CD4-positive, alpha-beta T cell treated with Interleukin-17A for 1 hour (primary cell): ENCODE measurements at regions not wholly inside any gene's neighbourhood (a gene's known extent, or its start where the extent isn't known, plus 50 kb on each side); places are given as distances from the start of the nearest gene placed in this dataset.

Experiments used
- DNase-seq: peaks from one replicate; pipeline ENCODE4 v3.0.0-alpha.2; 2020

DNA sequence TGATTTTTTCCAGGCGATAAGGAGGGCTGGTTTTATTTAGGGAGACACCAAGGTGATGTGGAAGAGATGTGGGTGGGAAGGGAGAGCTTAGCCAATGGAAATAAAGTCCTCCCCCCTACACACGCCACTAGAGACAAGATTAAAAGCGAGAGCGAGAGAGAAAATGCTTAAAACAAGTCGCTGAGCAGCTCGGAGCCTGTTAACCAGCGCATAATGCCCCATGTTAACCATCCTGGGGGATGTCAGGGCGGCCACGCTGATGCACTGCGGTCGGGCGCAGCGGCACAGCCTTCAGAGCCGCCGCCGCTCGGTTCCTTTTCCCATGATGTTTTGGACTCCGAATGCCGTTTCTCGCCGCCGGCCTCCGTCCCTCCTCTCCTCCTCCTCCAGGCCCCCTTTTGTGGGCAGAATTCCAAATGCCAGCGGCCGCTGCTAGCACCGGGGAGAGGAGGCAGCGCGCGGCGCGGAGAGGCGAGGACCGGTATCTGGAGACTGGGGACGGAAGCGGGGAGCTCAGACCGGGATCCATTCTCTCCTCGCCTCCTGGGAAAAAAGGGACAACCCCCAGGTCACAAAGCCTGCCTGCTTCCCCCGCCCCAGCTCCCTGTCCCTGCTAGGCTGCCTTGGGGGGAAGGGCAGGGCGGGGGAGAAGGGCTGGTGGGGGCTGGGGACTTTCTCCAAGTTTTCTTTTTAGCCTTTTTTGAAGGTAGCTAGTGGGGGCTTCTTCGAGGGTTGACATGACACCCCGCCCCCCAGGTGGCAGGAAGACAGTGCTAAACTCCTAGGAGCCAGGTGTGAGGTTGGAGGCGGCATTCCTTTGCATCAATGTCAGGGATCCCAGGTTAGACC is 98.1 kb upstream of the CCL2 start:
- no peak for DNase-seq

DNA sequence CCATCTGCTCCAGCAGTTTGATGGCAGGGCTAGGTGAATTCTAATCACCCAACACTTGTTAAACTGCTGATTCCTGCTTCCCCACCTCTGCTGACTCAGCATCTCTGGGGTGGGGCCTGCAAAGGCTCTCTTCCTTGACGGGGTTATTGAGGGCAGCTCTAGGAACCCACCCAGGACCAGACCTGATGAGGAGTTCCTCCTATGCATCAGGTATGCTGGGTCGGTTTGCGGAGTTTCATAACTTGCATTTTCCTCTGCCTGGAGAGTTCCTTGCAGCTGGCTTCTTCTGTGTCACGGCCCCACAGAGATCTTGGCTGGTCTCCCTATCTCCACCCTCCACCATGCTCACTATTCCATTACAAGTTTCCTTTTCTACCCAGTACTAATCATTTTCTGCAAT is 93.4 kb upstream of the CCL2 start:
- no peak for DNase-seq

DNA sequence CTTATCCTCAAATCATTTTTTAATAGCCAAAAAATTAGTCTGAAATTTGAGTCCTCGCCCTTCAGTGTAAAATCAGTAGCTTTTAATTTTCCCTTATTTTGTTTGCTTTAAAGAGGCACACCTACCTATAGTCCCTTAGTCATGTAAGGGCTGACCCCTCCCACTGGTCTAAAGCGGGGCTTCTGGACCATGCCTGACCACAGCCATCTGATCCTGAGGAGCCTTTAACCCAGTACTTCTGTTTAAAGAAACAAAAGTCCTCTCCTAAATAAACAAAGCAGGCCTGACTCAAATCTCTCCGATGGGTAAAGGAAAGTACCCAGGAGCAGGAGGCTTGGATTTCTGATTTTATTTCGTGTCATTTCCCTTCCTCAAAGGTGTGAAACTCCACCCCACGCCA is 92.0 kb upstream of the CCL2 start:
- no peak for DNase-seq

DNA sequence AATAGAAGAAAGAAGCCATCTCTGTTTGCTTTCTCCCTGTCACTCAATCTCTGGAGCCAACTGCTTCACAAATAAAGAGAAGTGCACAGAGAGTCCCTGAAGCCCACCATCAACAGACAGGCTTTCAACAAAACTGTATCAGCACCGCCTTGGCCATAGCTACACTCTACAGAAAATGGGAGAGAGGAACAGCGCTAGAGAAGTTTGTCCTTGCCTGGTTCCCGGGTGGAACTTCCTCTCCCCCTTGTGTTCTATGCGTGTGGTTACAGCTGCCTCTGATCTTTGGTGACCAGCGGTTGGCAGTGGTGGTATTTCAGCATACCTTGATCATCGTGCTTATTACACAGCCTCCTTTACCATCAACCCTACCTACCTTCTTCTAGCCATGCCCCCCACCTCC is 91.4 kb upstream of the CCL2 start:
- no peak for DNase-seq

DNA sequence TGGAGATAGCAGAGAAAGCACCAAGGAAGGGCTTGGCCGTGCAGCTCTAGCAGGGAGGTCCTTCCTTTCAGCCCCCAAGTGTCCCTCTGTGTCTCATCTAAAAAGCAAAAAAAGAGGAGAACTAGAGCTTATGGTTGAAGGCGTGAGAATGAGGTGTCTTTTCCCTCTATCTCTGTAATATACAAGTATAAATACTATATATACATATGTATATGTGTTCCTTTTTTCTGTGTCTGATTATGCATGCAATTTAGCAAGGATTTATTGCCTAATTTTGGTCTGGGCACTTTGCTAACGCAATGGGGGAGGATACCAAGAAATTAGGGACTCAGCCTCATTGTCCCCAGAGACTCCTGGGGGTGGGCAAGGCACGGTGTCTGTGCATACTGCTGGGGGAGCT is 90.2 kb upstream of the CCL2 start:
- no peak for DNase-seq

DNA sequence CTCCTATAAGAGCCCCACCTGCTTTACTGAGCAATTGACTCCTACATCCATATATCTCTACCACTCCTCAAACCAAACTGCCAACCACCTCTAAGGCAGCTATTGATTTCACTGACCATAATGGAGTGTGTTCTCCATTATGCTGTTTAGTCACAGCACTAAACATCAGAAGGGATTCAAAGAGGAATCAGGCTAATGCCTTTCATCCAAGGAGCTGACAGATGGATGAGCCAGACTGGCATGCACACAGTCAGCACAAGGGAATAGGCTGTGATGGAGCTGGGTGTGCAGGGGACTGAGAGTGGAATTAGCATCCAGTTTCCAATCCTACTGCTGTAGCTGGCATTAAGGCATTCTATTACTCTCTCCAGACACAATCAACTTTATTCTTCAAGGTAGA is 88.7 kb upstream of the CCL2 start:
- no peak for DNase-seq

DNA sequence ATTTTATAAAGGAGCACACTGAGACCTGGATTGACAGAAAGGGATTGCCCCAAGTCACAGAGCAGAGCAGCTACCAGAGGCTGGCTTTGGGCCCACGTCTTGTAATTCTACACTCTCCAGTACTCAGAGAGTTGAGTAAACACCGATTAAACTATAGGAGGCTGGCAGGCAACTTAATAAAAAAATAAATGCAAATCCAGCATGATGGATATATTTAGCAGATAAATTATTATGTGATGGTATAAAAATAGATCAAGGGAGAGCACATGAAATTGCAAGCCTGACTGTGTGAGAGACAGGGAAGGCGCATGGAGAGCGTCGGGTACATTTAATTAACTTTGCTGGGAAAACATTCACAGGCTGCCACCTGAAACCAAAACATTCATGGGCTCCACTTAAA is 87.7 kb upstream of the CCL2 start:
- no peak for DNase-seq

DNA sequence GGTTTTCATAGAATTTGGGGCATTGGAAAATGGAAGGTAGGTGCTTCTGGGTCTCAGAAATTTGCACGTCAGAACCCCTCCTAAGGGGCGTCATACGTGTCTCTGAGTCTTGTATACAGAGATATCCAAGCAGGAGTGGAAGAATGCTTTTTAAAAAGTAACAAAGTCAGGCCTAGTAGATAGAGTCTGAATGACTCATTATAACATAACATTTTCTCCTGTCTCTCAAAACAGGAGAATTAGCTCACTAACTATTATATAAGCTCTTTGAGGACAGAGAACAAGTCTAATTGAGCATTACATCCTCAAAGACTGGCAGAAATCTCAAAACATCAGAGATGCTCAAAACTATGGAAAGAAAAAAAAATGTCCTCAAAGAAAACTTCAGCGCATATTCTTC is 86.1 kb upstream of the CCL2 start:
- DNase-seq, result no peak

DNA sequence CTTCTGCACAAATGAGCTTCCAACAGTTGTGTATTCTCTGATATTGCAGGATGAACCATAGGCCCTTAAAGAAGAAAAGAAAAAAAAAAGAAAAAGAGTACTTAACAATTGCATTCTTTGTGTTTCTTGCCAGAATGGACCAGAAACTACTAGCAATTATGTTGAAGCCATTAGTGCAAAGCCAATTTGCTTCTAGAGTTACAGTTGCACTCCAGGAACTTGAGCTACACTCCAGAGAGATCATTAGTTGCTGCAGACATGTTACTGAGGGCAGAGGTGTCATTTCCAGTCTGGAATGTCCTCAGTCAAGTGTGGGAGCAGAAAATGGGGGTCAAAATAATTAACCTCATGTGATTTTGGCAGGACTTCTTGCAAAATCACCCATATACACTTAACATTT is 85.6 kb upstream of the CCL2 start:
- DNase-seq, result no peak

DNA sequence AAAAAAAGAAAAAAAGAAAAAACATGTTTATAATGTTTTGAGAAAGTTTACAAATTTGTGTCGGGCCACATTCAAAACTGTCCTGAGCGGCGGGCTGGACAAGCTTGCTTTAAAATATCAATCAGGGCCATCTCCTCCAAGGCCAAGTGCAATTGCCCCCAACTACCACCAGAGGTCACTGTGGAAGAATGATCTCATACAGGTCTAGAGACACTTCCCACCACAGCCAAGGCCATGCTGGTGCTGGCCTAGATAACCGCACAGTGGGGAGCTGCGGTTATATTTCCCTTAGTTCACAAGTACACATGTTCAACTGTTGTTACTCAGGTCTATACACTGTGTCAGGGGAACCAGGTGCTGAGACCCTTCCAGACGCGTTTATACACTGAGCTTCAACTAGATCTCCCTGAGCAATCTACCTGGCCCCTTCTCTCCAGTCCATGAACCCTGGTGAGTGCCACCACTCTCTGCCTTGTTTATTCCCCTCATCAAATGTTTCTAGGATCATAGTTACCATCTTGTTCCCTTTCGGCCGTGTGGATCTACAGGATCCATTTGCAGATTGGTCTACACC is 83.8 kb upstream of the CCL2 start:
- DNase-seq, result peak; percentile 58

DNA sequence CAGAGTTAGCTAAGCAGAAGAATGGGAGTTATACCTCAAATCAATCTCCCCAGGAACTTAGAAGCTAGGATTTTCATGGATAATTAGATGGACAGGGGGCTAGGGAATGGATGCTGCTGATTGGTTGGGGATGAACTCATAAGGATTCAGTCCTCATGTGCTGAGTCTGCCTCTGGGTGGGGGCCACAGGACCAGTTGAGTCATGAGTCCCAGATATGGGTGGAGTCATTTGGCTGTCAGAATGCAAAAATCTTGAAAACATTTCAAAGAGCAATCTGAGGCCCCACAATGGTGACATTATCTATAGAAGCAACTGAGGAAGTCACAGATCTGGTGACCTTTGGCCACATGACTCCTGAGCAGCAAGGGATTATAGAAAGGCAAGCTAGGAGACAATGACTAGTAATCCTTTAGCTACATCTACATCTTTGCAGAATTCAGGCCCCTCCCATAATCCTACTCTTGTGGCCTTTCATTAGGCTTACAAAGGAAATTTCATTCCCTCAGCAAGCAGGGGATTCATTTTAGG is 82.6 kb upstream of the CCL2 start:
- DNase-seq, result no peak

DNA sequence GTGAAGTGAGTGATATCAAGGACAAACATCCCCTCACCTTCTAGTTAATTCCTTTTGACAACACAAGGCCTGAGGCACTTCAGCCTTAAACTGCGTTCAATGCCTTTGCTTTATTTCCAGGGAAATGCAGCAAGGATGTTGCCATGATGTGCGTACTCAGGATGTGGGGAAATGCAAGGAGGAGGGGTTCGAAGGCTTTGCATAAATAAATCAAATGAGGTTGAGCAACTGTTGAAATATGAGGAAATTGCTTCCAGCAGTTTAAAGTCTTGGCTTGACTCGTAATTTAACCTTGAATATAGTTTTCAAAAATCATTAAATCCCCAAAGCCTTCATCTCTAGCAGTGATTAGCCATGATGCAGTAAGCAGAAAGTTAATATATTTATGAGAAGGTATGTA is 81.8 kb upstream of the CCL2 start:
- no peak for DNase-seq

DNA sequence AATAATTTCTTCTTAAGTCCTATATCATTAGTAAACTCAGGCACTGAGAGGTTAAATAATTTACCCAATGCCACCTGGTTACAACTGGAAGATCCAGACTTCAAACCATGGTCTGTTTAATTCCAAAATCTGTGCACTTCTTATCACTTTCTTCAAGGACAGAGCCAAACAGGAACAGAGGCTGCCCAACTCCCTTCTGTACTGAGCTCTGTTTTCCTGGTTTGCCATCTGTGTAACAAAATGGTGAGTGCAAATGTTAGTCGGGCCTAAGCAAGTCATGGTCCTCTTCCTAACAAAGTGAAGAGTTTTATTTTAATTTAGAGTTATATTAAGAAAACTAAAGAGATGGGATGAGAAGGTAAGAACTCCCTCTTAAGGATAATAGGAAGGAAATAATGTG is 80.6 kb upstream of the CCL2 start:
- no peak for DNase-seq

DNA sequence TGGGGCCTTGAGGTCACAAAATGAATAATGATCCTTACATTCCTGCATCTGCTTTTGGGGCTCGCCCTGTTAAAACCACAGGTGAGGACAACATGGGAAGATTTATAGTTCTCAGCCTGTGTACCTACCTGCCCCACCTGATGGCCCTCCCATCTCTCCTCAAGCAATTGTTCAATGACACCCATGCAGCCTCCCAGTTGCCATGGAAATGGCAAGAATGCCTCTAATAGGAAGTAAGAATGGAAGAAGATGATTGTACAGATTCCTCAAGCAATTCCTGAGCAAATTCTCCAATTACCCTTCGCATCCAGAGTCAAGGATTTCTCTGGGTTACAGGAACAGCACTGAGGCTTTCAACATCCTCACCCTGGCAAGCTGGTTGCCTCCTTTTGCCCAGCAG is 78.6 kb upstream of the CCL2 start:
- no peak for DNase-seq

DNA sequence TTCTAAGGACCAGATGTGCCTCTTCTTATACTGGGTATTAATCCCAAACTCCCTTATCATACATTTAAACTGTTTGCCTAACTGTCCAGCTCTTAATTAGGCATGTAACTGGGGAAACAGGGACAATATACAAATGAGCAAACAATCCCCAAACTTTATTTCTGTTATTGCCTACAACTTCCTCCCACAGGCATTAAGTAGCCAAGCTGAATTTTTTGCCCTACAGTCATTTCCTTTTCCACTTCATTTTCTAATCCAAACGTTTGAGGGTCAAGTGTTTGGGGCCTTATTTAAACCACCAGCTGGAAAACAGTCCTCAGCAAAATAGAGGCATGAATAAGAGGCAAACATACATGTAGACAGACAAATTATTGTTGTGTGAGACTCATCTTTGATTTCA is 77.4 kb upstream of the CCL2 start:
- no peak for DNase-seq

DNA sequence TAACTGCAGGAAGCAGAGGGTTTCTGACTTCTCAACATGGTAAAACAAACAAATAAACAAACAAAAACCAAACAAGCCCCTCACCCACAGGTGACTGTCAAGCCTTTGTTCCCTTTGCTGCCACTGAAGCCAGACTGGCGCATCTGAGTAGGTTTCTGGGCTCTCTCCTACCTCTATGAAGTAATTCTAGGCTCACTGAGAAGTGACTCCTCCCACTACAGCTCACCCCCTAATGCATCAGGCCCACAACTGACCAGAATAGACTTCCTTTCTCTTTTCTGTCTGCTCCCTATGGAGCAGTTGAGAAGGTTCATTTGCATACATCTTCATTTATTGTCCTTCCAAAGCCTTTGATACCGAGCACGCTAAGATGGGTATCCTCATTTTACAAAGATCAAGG is 77.0 kb upstream of the CCL2 start:
- DNase-seq, result no peak

DNA sequence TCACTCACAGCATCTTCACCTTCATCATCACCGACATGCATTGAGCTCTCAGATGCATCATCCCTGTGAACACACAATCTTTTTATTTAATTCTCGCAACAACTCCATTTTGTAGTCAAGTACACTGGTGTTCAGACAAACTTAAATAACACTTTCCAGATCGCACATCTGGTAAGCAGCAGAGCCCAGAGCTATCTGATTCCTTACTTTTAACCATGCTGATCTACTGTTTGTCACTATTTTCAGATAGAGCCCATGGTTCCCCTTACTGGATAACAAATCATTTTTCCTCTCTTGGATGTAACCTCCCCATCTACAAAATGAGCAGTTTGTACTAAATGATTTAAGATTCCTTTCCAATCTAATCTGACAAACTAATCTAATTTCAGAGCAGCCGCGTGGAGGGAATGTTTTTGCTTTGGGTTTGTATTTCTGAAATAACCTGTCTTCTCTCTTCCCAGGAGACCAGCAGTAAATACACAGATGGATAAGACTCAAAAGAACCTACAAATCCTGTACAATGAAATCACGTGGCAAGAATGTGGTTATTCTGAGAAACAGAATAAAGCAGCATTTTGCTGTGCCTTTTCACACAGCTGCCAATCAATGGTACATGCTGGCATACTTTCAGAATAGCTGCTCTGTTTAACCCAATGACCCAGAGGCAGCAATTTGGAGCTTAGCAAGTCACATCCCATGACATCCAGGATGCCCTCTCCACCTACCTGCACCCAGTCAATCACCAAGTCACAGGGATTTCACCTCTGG is 72.9 kb upstream of the CCL2 start:
- DNase-seq, result no peak

DNA sequence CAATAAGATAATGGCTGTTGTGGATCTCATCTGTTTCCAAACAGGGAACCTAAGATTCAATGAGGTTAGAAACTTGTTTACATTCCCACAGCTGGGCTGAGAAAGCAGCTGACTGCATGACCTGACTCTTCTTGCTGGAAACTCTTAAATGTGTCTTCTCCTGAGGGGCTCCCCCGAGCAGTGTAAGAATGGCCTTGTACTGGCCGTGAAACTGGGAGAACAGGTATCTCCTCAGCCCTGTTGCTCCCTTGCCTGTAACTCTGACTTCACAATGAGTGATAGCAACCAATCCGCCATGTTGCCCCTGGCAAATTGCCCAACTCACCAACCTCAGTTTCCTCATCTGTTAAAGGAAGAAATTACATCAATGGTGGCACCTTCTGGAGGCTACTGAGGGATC is 59.1 kb upstream of the CCL2 start:
- DNase-seq, result no peak

DNA sequence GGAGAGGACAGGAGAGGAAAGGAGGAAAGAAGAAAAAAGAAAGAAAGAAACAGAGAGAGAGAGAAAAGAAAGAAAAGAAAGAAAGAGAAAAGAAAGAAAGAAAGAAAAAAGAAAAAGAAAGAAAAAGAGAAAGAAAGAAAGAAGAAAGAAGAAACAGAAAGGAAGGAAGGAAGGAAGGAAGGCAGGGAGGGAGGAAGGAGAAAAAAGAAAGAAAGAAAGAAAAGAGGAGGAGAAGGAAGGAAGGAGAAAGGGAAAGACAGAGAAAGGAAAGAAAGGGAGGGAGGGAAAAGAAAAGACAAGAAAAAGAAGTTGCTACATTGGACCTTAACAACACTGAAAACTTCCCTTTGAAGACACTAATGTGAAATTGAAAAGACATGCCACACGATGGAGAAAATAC is 56.6 kb upstream of the CCL2 start:
- no peak for DNase-seq

DNA sequence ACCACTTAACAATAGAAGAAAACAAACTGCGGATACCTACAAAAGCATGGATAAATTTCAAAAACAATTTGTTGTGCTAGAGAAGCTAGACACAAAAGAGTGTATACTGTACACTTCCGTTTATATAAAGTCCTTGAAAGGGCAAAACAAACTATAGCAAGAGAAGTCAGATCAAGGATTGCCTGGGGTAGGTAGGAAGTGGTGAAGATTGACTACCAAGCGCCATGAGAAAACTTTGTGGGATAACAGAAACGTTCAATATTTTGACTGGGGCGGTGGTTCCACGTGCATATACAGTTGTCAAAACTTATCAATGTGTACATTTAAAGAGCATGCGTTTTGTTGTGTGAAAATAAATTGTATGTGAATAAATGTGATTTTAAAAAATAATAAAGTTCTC is 55.6 kb upstream of the CCL2 start:
- no peak for DNase-seq

DNA sequence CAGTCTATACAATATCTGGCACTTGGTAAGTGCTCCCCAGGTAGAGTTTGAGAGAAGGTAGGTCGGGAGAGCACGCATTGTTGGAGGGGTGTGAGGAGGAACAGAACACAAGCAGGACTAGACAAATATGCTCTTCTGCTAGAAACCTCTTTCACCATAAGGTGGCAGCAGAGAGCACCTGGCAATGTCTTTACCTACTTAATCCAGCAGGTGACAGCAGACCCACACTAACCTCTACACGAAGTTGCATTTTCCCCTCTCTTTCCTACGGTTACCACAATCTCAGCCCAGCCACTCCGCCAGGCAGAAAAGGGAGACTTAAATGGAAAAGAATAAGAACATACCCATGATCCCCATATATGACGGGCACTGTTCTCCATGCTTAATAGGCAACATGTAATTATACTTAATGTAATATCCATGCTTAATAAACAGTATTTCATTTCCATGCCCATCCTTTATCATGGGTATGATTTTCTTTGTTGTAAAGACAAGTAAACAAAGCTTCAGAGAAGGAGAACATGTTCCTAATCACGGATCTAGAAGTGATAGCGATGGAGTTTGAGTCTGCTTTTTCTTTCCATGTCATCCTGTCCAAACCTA is 55.1 kb upstream of the CCL2 start:
- peak; percentile 78 for DNase-seq

DNA sequence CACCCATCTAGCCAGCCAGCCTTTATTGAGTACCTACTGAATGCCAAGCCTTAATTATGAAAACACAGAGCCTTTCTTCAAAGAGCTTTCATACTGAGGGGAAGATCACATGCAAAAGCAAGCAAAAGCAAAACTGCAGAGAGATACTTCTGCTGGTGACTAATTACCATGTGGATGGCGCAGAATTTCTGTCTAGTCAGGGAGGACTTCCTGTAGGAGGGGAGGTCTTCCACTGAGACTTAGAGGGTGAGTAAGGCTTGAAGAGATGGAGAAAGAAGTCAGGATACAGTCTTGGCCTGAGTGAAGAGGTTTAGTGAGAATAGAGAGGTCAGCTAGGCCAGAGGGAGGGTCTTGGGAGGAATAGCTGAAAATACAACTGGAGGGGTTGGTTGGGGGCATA is 53.9 kb upstream of the CCL2 start:
- DNase-seq, result no peak

DNA sequence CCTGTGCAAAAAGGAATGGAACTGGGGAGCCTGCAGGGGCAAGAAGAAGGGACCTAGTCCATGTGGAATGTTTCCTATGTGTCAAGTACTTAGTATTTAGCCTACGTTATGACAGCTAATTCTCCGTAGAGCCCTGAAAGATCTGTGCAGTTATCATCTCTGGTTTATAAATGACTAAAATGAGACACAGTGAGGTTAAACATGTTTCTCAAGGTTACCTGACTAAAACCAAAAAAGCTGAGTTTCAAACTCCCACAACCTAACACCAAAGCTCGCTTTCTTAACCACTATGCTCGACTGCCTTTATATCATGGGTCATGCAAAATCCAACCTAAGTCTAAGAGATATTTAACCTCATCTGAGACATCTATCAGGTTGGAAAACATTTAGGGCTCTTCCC is 53.3 kb upstream of the CCL2 start:
- DNase-seq, result no peak
